ENCODE measurements at regions not wholly inside any gene's neighbourhood (a gene's known extent, or its start where the extent isn't known, plus 50 kb on each side); places are given as distances from the start of the nearest gene placed in this dataset.

GRCh38 chr6:3535776-3536435, 79.1 kb upstream of the SLC22A23 start:
- DNase-seq (ENCODE audit: insufficient read length, low spot score) (peak; percentile 43), FAIRE-seq (peak; percentile 92)

GRCh38 chr6:3535033-3535775, 78.4 kb upstream of the SLC22A23 start:
- FAIRE-seq (no peak), DNase-seq (ENCODE audit: insufficient read length, low spot score) (no peak)
- TF ChIP-seq CTCF (IDR thresholded peaks at IDR 0.05; ENCODE audit: insufficient read depth, missing control alignments): no peak

More at GRCh38 chr6:3535776-3536435, 79.1 kb upstream of the SLC22A23 start:
- no peak for TF ChIP-seq CTCF (IDR thresholded peaks at IDR 0.05; ENCODE audit: insufficient read depth, missing control alignments)

GRCh38 chr6:3534599-3534998, 77.7 kb upstream of the SLC22A23 start:
- TF ChIP-seq CTCF (IDR thresholded peaks at IDR 0.05; ENCODE audit: insufficient read depth, missing control alignments): no peak
- no peak for DNase-seq (ENCODE audit: insufficient read length, low spot score)
- FAIRE-seq: no peak

GRCh38 chr6:3533981-3534380, 77.1 kb upstream of the SLC22A23 start:
- DNase-seq (ENCODE audit: insufficient read length, low spot score) (no peak), FAIRE-seq (no peak)
- no peak for TF ChIP-seq CTCF (IDR thresholded peaks at IDR 0.05; ENCODE audit: insufficient read depth, missing control alignments)

GRCh38 chr6:3532296-3532916, 75.6 kb upstream of the SLC22A23 start:
- DNase-seq (ENCODE audit: insufficient read length, low spot score): no peak
- TF ChIP-seq CTCF (IDR thresholded peaks at IDR 0.05; ENCODE audit: insufficient read depth, missing control alignments): no peak
- FAIRE-seq: no peak

GRCh38 chr6:3531481-3531880, 74.6 kb upstream of the SLC22A23 start:
- TF ChIP-seq CTCF (IDR thresholded peaks at IDR 0.05; ENCODE audit: insufficient read depth, missing control alignments): no peak
- no peak for DNase-seq (ENCODE audit: insufficient read length, low spot score)
- no peak for FAIRE-seq
